Mucosa of rectum (tissue), 2 donors: ENCODE measurements at regions not wholly inside any gene's neighbourhood (a gene's known extent, or its start where the extent isn't known, plus 50 kb on each side); places are given as distances from the start of the nearest gene placed in this dataset.

ENCODE experiments used
- H3K27ac ChIP-seq, 2 donors: one replicate each; pipeline ENCODE4 v1.7.0; 2013; ENCODE audit warnings: inconsistent platforms in 2 of 2, low read depth in 2 of 2, low read length in 2 of 2
- H3K27me3 ChIP-seq, 2 donors: one replicate each; pipeline ENCODE4 v1.7.0; 2013; ENCODE audit warnings: low read length in 2 of 2; ENCODE audit not compliant: control insufficient read depth in 2 of 2, insufficient read depth in 2 of 2
- H3K36me3 ChIP-seq, 2 donors: one replicate each; pipeline ENCODE4 v1.7.0; 2013; ENCODE audit warnings: low read length in 2 of 2; ENCODE audit not compliant: control insufficient read depth in 2 of 2, insufficient read depth in 2 of 2
- H3K4me1 ChIP-seq, 2 donors: one replicate each; pipeline ENCODE4 v1.7.0; 2013; ENCODE audit warnings: low read length in 2 of 2, mild to moderate bottlenecking in 1 of 2; ENCODE audit not compliant: control insufficient read depth in 2 of 2, insufficient read depth in 2 of 2
- H3K4me3 ChIP-seq, 2 donors: one replicate each; pipeline ENCODE4 v1.7.0; 2013; ENCODE audit warnings: low read length in 2 of 2
- H3K9ac ChIP-seq, 2 donors: one replicate each; pipeline ENCODE4 v1.7.0; 2013; ENCODE audit warnings: low read length in 2 of 2, low read depth in 1 of 2, mild to moderate bottlenecking in 1 of 2
- H3K9me3 ChIP-seq, 2 donors: one replicate each; pipeline ENCODE4 v1.7.0; 2013; ENCODE audit warnings: low read length in 2 of 2; ENCODE audit not compliant: control insufficient read depth in 2 of 2
- donor health status: healthy.
- donor health status: Normal muscosa, but diverticular disease.

DNA sequence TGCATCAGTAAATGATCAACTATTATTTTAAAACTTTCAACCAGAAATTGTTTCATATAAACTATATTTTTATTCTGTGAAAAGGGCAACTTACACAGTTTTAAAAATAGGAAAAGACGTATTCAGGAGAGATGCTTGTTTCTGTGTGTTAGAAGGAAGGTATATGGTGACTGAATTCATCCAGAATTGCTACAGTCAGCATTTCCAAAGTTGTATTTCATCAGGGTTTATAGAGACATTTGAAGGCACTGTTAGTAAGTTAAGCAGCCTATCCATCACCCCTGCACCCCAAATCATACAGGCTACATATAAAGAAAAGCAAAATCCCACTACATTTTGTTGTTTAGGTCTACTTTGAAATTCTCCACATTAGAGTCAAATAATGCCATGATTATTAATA is 716.0 kb downstream of the KCTD16 start:
- no peak overlapping the region for H3K27ac ChIP-seq
- H3K36me3 ChIP-seq = no peaks in the 10 kb centered on the region
- no peak overlapping the region for H3K4me3 ChIP-seq
- H3K4me1 ChIP-seq = no peaks in the 10 kb centered on the region
- H3K9me3 ChIP-seq = no peaks in the 10 kb centered on the region
- H3K27me3 ChIP-seq = no peaks in the 10 kb centered on the region
- H3K9ac ChIP-seq = no peak overlapping the region

DNA sequence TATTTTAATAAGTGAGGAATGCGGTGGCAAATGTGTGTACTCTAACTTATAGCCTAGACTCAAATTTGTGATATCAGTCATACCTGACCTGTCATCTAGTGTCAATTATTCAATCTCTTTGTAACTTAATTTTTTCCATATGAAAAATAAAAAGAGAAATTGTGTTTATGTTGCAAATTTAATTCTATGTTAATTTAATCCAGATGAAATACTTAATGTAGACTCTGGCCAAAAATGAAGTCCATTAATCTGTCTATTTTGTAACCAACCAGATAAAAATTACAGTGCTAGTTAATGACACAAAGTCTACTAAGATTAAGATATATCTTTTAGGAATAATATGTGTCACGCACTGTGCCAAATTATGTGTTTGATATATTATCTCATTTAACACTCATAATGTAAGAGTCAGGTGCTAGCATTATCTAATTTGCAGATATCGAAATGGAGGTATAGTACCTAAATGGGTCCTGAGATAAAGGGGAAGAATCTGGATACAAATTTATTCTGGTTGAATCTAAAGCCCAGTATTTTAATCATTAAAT is 712.1 kb downstream of the KCTD16 start:
- Histone ChIP-seq H3K27ac (no peak overlapping the region), H3K27me3 (no peaks in the 10 kb centered on the region), H3K9ac (no peak overlapping the region), H3K36me3 (no peaks in the 10 kb centered on the region), H3K4me1 (no peaks in the 10 kb centered on the region), H3K4me3 (no peak overlapping the region), H3K9me3 (no peaks in the 10 kb centered on the region)

DNA sequence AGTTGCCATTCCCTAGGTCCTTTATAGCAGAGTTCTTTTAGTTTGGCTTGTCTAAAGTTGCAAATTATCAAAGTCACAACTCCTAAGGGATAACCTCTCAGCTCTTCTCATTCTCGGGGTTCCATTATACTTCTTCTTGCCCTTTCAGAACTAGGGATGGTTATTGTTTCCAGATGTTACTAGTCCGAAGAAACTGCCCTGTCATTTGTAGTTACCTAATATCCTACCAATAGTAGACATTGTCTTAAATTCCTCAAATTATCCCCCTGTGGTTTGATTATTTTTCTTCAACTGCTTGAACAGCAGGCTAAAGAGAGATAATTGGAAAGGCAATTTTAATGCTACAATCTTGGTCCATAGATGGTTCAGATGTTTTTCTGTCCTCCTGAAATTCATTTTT is 709.8 kb downstream of the KCTD16 start:
- H3K9me3 ChIP-seq = no peaks in the 10 kb centered on the region
- no peak overlapping the region for H3K27ac ChIP-seq
- H3K4me3 ChIP-seq = no peak overlapping the region
- no peaks in the 10 kb centered on the region for H3K4me1 ChIP-seq
- no peak overlapping the region for H3K9ac ChIP-seq
- H3K27me3 ChIP-seq = no peaks in the 10 kb centered on the region
- no peaks in the 10 kb centered on the region for H3K36me3 ChIP-seq

DNA sequence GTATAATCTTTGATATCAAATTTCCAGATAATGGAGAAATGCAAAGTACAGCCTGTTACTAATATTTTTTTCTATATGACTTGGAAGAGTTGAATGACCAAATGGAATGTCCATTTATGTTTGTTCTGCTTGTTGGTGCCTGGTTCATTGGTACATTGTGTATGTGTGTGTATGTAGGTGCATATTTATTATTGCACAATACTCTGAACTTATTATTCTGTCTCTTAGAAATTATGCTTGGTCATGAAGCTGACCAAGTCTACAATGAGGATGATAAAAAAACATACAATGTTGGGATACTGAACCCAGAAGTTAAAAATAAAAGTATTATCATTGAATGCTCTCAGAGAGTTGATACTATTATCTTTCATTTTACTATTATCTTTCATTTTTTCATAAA is 706.3 kb downstream of the KCTD16 start:
- Histone ChIP-seq H3K36me3 (no peaks in the 10 kb centered on the region), H3K4me3 (no peak overlapping the region), H3K27ac (no peak overlapping the region), H3K4me1 (no peaks in the 10 kb centered on the region), H3K9ac (no peak overlapping the region), H3K27me3 (no peaks in the 10 kb centered on the region), H3K9me3 (no peaks in the 10 kb centered on the region)

DNA sequence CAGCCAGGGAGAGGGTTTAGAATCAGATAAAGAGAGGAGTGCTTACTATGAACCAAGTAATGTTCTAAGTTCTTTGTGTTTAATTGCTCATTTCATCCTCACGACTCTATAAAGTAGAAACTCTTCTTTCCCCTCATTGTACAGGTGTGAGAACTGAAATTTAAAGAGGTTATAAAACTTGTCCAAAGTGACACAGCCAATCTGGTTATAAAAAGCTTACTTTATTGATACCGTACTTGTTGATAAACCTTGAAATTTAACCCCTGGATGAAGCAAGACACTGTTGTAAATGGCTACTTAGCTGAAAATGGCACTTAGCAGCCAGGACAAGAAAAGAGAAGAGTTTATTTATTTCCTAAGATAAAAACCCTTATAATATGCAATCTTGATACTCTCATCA is 702.4 kb downstream of the KCTD16 start:
- Histone ChIP-seq H3K4me1 (no peaks in the 10 kb centered on the region), H3K4me3 (no peak overlapping the region), H3K27me3 (no peaks in the 10 kb centered on the region), H3K9me3 (no peaks in the 10 kb centered on the region), H3K27ac (no peak overlapping the region), H3K9ac (no peak overlapping the region), H3K36me3 (no peaks in the 10 kb centered on the region)

DNA sequence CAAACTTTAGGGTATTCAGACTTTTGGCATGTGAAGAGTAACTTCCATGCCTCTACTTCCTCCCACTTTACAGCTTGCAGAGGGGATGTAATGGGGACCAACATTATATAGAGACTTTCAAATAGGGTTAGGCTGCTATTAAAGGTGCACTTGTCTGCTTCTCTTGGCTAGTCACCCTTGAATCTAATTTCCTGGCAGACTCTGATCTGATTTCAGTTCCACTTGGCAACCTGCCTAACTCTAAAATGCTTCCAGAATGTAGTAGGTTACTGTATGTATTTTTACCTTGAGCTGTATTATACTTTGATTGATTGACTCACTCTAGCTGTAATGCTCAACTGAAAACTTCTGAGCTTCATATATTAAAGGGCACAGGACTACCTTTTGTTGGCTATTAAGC is 693.4 kb downstream of the KCTD16 start:
- H3K4me1 ChIP-seq = no peaks in the 10 kb centered on the region
- no peaks in the 10 kb centered on the region for H3K27me3 ChIP-seq
- no peak overlapping the region for H3K27ac ChIP-seq

DNA sequence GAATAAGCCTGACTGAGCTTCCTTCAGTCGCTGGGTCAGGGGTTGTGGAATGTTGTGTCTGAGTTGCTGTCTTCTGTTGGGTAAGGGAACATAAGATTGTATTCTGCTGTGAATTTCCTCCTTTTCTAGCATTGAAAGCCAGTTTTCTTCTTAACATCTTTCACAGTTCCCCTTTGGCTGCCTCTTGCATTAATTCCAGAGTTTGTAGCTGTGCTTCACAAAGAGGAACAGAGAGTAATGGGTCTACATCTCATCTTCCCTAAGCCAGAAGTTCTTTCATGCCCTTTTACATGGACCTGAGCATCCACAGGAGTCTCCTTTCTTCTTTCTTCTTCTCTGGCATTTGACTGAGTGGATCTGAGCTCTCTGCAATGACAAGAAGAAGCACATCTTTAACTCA is 686.8 kb downstream of the KCTD16 start:
- no peaks in the 10 kb centered on the region for H3K4me1 ChIP-seq
- H3K9me3 ChIP-seq = no peaks in the 10 kb centered on the region
- H3K36me3 ChIP-seq = no peaks in the 10 kb centered on the region
- H3K9ac ChIP-seq = no peak overlapping the region
- no peak overlapping the region for H3K4me3 ChIP-seq
- no peak overlapping the region for H3K27ac ChIP-seq
- H3K27me3 ChIP-seq = no peaks in the 10 kb centered on the region

More for the DNA sequence above, 693.4 kb downstream of the KCTD16 start:
- Histone ChIP-seq H3K9ac (no peak overlapping the region), H3K9me3 (no peaks in the 10 kb centered on the region), H3K36me3 (no peaks in the 10 kb centered on the region), H3K4me3 (no peak overlapping the region)

DNA sequence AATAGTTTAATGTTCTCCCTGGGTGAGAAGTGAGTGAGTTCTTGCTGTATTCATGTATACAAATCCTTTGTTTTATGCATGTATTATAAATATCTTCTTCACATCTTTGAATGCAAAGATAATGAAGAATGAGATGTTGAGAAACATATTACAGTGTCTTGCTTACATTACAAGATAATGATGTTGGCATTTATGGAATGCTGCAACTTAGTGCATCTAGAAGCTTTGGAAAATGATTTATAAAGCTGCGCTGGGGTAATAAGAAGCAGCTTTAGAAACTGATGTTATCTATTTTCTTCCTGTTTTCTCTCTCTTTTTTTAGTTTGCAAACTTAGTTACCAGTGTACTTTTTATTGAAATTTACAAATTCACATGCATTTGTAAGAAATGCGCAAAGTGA is 673.4 kb downstream of the KCTD16 start:
- no peaks in the 10 kb centered on the region for H3K36me3 ChIP-seq
- no peak overlapping the region for H3K9ac ChIP-seq
- H3K9me3 ChIP-seq = no peaks in the 10 kb centered on the region
- no peaks in the 10 kb centered on the region for H3K4me1 ChIP-seq
- no peak overlapping the region for H3K27ac ChIP-seq
- no peaks in the 10 kb centered on the region for H3K27me3 ChIP-seq
- H3K4me3 ChIP-seq = no peak overlapping the region

DNA sequence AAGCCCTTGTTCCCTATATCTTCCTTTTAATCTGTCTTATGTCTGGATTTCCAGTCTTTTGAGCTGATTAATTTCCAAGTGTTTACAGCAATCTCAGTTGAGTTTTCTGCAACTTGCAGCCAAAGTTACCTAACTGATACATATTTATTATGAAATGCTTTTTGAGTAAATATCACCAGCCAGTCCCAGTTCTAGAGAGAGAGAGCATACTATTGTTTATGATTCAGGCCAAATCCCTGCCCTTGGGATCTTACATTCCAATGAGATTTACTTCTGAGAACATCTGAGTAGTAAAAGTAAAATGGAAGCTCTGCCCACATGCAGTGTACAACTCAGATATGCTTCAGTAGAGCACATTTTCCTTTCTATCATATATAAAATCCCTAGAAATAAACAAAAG is 661.7 kb downstream of the KCTD16 start:
- H3K27ac ChIP-seq = no peak overlapping the region
- H3K9ac ChIP-seq = no peak overlapping the region
- H3K4me1 ChIP-seq = no peaks in the 10 kb centered on the region

DNA sequence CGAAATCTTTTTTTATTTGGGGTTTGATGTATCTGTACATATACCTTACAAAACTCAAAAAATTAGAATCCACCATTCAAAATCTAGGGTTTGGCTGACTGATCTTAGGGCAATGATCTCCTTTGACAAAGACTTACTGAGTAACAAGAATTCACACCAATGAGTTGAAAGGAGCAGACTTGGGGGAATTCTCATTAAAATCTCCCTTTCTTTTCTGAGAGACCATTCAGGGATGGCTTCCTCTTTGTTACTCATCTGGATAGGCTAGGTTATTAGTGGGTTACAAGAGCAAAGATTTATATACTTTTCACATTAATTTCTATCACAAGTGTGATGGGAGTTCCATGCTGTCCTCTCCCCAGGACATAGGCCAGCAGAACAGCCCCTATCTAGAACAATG is 661.0 kb downstream of the KCTD16 start:
- Histone ChIP-seq H3K4me3 (no peak overlapping the region), H3K27ac (no peak overlapping the region), H3K9ac (no peak overlapping the region), H3K36me3 (no peaks in the 10 kb centered on the region), H3K27me3 (no peaks in the 10 kb centered on the region), H3K4me1 (no peaks in the 10 kb centered on the region), H3K9me3 (peaks cover 0 to 3% of the 10 kb centered on the region in 2 donors)

More for the DNA sequence above, 661.7 kb downstream of the KCTD16 start:
- Histone ChIP-seq H3K4me3 (no peak overlapping the region), H3K9me3 (peaks cover 0 to 3% of the 10 kb centered on the region in 2 donors), H3K27me3 (no peaks in the 10 kb centered on the region), H3K36me3 (no peaks in the 10 kb centered on the region)

DNA sequence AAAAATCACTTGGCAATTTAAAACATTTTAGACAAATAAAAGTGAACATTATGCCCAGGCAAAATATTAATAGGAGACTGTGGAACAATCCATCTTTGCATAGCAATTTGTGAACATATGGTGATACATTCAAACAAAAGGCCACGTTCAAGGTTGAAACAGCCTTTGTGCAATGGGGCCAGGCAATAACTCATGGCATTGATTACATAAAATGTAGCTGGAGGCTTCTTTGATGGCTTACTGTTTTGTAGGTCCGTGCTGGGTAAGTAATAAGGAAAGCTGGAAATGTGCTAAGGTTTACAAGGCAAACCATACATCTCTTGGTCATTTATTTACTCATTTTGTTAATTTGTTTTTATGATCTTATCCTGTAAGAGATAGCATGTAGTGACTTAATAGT is 651.8 kb downstream of the KCTD16 start:
- no peaks in the 10 kb centered on the region for H3K27me3 ChIP-seq
- no peak overlapping the region for H3K27ac ChIP-seq
- H3K9me3 ChIP-seq = no peaks in the 10 kb centered on the region
- no peak overlapping the region for H3K4me3 ChIP-seq
- H3K4me1 ChIP-seq = peaks cover 3 to 7% of the 10 kb centered on the region in 2 donors
- H3K36me3 ChIP-seq = no peaks in the 10 kb centered on the region
- no peak overlapping the region for H3K9ac ChIP-seq
